Hematopoietic multipotent progenitor cell treated with erythropoietin and hydrocortisone succinate and interleukin-3 and kit ligand, for 17 days (in vitro differentiated cells): ENCODE measurements at regions not wholly inside any gene's neighbourhood (a gene's known extent, or its start where the extent isn't known, plus 50 kb on each side); places are given as distances from the start of the nearest gene placed in this dataset.

Experiments used
- DNase-seq: peaks from one replicate; pipeline ENCODE4 v3.0.0-alpha.2; 2015; ENCODE audit warnings: low spot score

GRCh38 chr3:135740211-135740610, 225.3 kb upstream of the PPP2R3A start:
- DNase-seq = no peak

GRCh38 chr3:135740751-135741150, 224.8 kb upstream of the PPP2R3A start:
- no peak for DNase-seq

GRCh38 chr3:135751991-135752390, 213.5 kb upstream of the PPP2R3A start:
- DNase-seq = no peak

- no peak for DNase-seq
Observed at GRCh38 chr3:135752851-135753250, 212.7 kb upstream of the PPP2R3A start.

GRCh38 chr3:135753506-135753905, 212.0 kb upstream of the PPP2R3A start:
- DNase-seq = no peak

GRCh38 chr3:135755330-135756105, 210.0 kb upstream of the PPP2R3A start:
- no peak for DNase-seq

GRCh38 chr3:135756106-135756668, 209.3 kb upstream of the PPP2R3A start:
- no peak for DNase-seq

GRCh38 chr3:135757421-135757820, 208.1 kb upstream of the PPP2R3A start:
- DNase-seq = no peak

GRCh38 chr3:135758961-135759360, 206.6 kb upstream of the PPP2R3A start:
- DNase-seq = no peak

- no peak for DNase-seq
Observed at GRCh38 chr3:135759651-135760050, 205.9 kb upstream of the PPP2R3A start.

- DNase-seq = no peak
Observed at GRCh38 chr3:135760581-135760980, 204.9 kb upstream of the PPP2R3A start.

- DNase-seq = no peak
Observed at GRCh38 chr3:135762188-135762856, 203.2 kb upstream of the PPP2R3A start.

GRCh38 chr3:135766115-135766514, 199.4 kb upstream of the PPP2R3A start:
- DNase-seq = no peak

GRCh38 chr3:135771760-135772159, 193.8 kb upstream of the PPP2R3A start:
- DNase-seq = no peak

- no peak for DNase-seq
Observed at GRCh38 chr3:135779024-135779423, 186.5 kb upstream of the PPP2R3A start.

- no peak for DNase-seq
Observed at GRCh38 chr3:135779590-135780235, 185.8 kb upstream of the PPP2R3A start.

GRCh38 chr3:135781026-135781815, 184.3 kb upstream of the PPP2R3A start:
- DNase-seq = no peak

GRCh38 chr3:135784557-135784956, 181.0 kb upstream of the PPP2R3A start:
- DNase-seq = no peak

GRCh38 chr3:135788146-135788545, 177.4 kb upstream of the PPP2R3A start:
- no peak for DNase-seq

- no peak for DNase-seq
Observed at GRCh38 chr3:135788978-135789377, 176.6 kb upstream of the PPP2R3A start.

GRCh38 chr3:135792174-135792573, 173.4 kb upstream of the PPP2R3A start:
- no peak for DNase-seq
